Neuron (in vitro differentiated cells): ENCODE measurements at regions not wholly inside any gene's neighbourhood (a gene's known extent, or its start where the extent isn't known, plus 50 kb on each side); places are given as distances from the start of the nearest gene placed in this dataset.

Experiments used
- H2AFZ ChIP-seq: one replicate; pipeline ENCODE4 v1.6.1; 2013; ENCODE audit warnings: low read depth, mild to moderate bottlenecking, inconsistent platforms, low read length, moderate library complexity
- H3K27me3 ChIP-seq: one replicate; pipeline ENCODE4 v1.6.1; 2013; ENCODE audit warnings: low read length; ENCODE audit not compliant: insufficient read depth
- H3K36me3 ChIP-seq: one replicate; pipeline ENCODE4 v1.6.1; 2013; ENCODE audit warnings: low read length; ENCODE audit not compliant: insufficient read depth
- H3K4me1 ChIP-seq: one replicate; pipeline ENCODE4 v1.6.1; 2013; ENCODE audit warnings: low read length; ENCODE audit not compliant: insufficient read depth
- H3K4me3 ChIP-seq: 2 replicates; pipeline ENCODE4 v1.5.1; 2013; ENCODE audit warnings: mild to moderate bottlenecking, low read length, moderate library complexity
- H3K9me3 ChIP-seq: one replicate; pipeline ENCODE4 v1.6.1; 2013; ENCODE audit warnings: low read length

- no peaks in the 10 kb centered on the region for H3K27me3 ChIP-seq
- H3K36me3 ChIP-seq = no peaks in the 10 kb centered on the region
- H2AFZ ChIP-seq = no peak overlapping the region
- H3K4me3 ChIP-seq = no peak overlapping the region
- no peaks in the 10 kb centered on the region for H3K9me3 ChIP-seq
- peaks cover 5% of the 10 kb centered on the region for H3K4me1 ChIP-seq
These were observed 421.2 kb downstream of the IPMK start for GRCh38 chr10:57846307-57847065.

GRCh38 chr10:57844387-57844998 is 423.2 kb downstream of the IPMK start:
- Histone ChIP-seq H2AFZ (no peak overlapping the region), H3K27me3 (no peaks in the 10 kb centered on the region), H3K4me1 (peaks cover 5% of the 10 kb centered on the region), H3K36me3 (no peaks in the 10 kb centered on the region), H3K4me3 (no peak overlapping the region), H3K9me3 (no peaks in the 10 kb centered on the region)

GRCh38 chr10:57830877-57831560 is 436.7 kb downstream of the IPMK start:
- H2AFZ ChIP-seq = no peak overlapping the region
- H3K9me3 ChIP-seq = no peaks in the 10 kb centered on the region
- H3K4me1 ChIP-seq = no peaks in the 10 kb centered on the region
- no peaks in the 10 kb centered on the region for H3K36me3 ChIP-seq
- no peak overlapping the region for H3K4me3 ChIP-seq
- H3K27me3 ChIP-seq = no peaks in the 10 kb centered on the region

- Histone ChIP-seq H3K4me1 (no peaks in the 10 kb centered on the region), H2AFZ (no peak overlapping the region), H3K9me3 (no peaks in the 10 kb centered on the region), H3K4me3 (no peak overlapping the region), H3K36me3 (no peaks in the 10 kb centered on the region), H3K27me3 (no peaks in the 10 kb centered on the region)
These were observed 442.7 kb downstream of the IPMK start for GRCh38 chr10:57825015-57825414.

GRCh38 chr10:57823398-57823797 is 444.3 kb downstream of the IPMK start:
- H3K36me3 ChIP-seq = no peaks in the 10 kb centered on the region
- no peaks in the 10 kb centered on the region for H3K4me1 ChIP-seq
- no peak overlapping the region for H2AFZ ChIP-seq
- H3K4me3 ChIP-seq = no peak overlapping the region
- no peaks in the 10 kb centered on the region for H3K27me3 ChIP-seq
- no peaks in the 10 kb centered on the region for H3K9me3 ChIP-seq

GRCh38 chr10:57822965-57823364 is 444.7 kb downstream of the IPMK start:
- Histone ChIP-seq H2AFZ (no peak overlapping the region), H3K36me3 (no peaks in the 10 kb centered on the region)

GRCh38 chr10:57818522-57818921 is 449.2 kb downstream of the IPMK start:
- Histone ChIP-seq H3K9me3 (no peaks in the 10 kb centered on the region), H2AFZ (no peak overlapping the region)

More at GRCh38 chr10:57822965-57823364, 444.7 kb downstream of the IPMK start:
- Histone ChIP-seq H3K27me3 (no peaks in the 10 kb centered on the region), H3K4me1 (no peaks in the 10 kb centered on the region), H3K4me3 (no peak overlapping the region), H3K9me3 (no peaks in the 10 kb centered on the region)

GRCh38 chr10:57817741-57818140 is 450.0 kb downstream of the IPMK start:
- Histone ChIP-seq H3K36me3 (no peaks in the 10 kb centered on the region), H2AFZ (no peak overlapping the region), H3K9me3 (no peaks in the 10 kb centered on the region), H3K27me3 (no peaks in the 10 kb centered on the region), H3K4me1 (no peaks in the 10 kb centered on the region), H3K4me3 (no peak overlapping the region)

More at GRCh38 chr10:57818522-57818921, 449.2 kb downstream of the IPMK start:
- Histone ChIP-seq H3K4me1 (no peaks in the 10 kb centered on the region), H3K27me3 (no peaks in the 10 kb centered on the region), H3K36me3 (no peaks in the 10 kb centered on the region), H3K4me3 (no peak overlapping the region)

- no peaks in the 10 kb centered on the region for H3K36me3 ChIP-seq
- H3K27me3 ChIP-seq = no peaks in the 10 kb centered on the region
- no peaks in the 10 kb centered on the region for H3K9me3 ChIP-seq
- H2AFZ ChIP-seq = no peak overlapping the region
- H3K4me1 ChIP-seq = no peaks in the 10 kb centered on the region
- no peak overlapping the region for H3K4me3 ChIP-seq
These were observed 451.7 kb downstream of the IPMK start for GRCh38 chr10:57815949-57816348.

- H2AFZ ChIP-seq = no peak overlapping the region
- H3K4me3 ChIP-seq = no peak overlapping the region
- H3K27me3 ChIP-seq = no peaks in the 10 kb centered on the region
- H3K36me3 ChIP-seq = no peaks in the 10 kb centered on the region
- no peaks in the 10 kb centered on the region for H3K9me3 ChIP-seq
- H3K4me1 ChIP-seq = no peaks in the 10 kb centered on the region
These were observed 457.7 kb downstream of the IPMK start for GRCh38 chr10:57809961-57810360.

- no peak overlapping the region for H2AFZ ChIP-seq
- no peaks in the 10 kb centered on the region for H3K4me1 ChIP-seq
- no peaks in the 10 kb centered on the region for H3K9me3 ChIP-seq
- no peak overlapping the region for H3K4me3 ChIP-seq
- no peaks in the 10 kb centered on the region for H3K36me3 ChIP-seq
- no peaks in the 10 kb centered on the region for H3K27me3 ChIP-seq
These were observed 459.8 kb downstream of the IPMK start for GRCh38 chr10:57807906-57808305.

GRCh38 chr10:57806675-57807074 is 461.0 kb downstream of the IPMK start:
- no peaks in the 10 kb centered on the region for H3K9me3 ChIP-seq

GRCh38 chr10:57799625-57800024 is 468.1 kb downstream of the IPMK start:
- Histone ChIP-seq H3K4me1 (no peaks in the 10 kb centered on the region), H3K9me3 (no peaks in the 10 kb centered on the region), H3K36me3 (no peaks in the 10 kb centered on the region), H3K4me3 (no peak overlapping the region), H2AFZ (no peak overlapping the region), H3K27me3 (no peaks in the 10 kb centered on the region)

More at GRCh38 chr10:57806675-57807074, 461.0 kb downstream of the IPMK start:
- H3K36me3 ChIP-seq = no peaks in the 10 kb centered on the region
- no peak overlapping the region for H3K4me3 ChIP-seq
- no peaks in the 10 kb centered on the region for H3K4me1 ChIP-seq
- no peak overlapping the region for H2AFZ ChIP-seq
- H3K27me3 ChIP-seq = no peaks in the 10 kb centered on the region
